Upper lobe of left lung (tissue), 6 donors: ENCODE measurements at regions not wholly inside any gene's neighbourhood (a gene's known extent, or its start where the extent isn't known, plus 50 kb on each side); places are given as distances from the start of the nearest gene placed in this dataset.

ENCODE experiments used
- ATAC-seq, 2 donors: fragments of 200-7000 bp; cut with Tn5 transposase; one replicate each; pipeline ENCODE4 v1.9.1; 2022; ENCODE audit warnings: mild to moderate bottlenecking in 2 of 2, moderate library complexity in 2 of 2; ENCODE audit not compliant: low FRiP score in 2 of 2
- DNase-seq, 2 donors: peaks; one replicate each; pipeline ENCODE4 v3.0.0-alpha.2; 2019 to 2020
- H3K27ac ChIP-seq, 4 donors: fragments of 200-600 bp; sonication (generic); one replicate each; pipeline ENCODE4 v1.5.1; 2016 to 2019
- H3K27me3 ChIP-seq, 4 donors: fragments of 200-600 bp; sonication (generic); one replicate each; pipeline ENCODE4 v1.5.1; 2017 to 2019
- H3K36me3 ChIP-seq, 4 donors: fragments of 200-600 bp; sonication (generic); one replicate each; pipeline ENCODE4 v1.5.1; 2016 to 2019
- H3K4me1 ChIP-seq, 4 donors: fragments of 200-600 bp; sonication (generic); one replicate each; pipeline ENCODE4 v1.5.1; 2018 to 2019
- H3K4me3 ChIP-seq, 4 donors: fragments of 200-600 bp; sonication (generic); one replicate each; pipeline ENCODE4 v1.5.1; 2017 to 2019; ENCODE audit warnings: mild to moderate bottlenecking in 2 of 4, moderate library complexity in 1 of 4
- H3K9me3 ChIP-seq, 4 donors: fragments of 200-600 bp; sonication (generic); one replicate each; pipeline ENCODE4 v1.5.1; 2018 to 2019
- EP300 ChIP-seq, 4 donors: sonication (generic); formaldehyde crosslinking; IDR thresholded peaks; one replicate each; pipeline ENCODE4 v1.5.1; 2017; ENCODE audit warnings: antibody characterized with exemption in 4 of 4, control low read depth in 2 of 4
- POLR2A ChIP-seq, 4 donors: fragments of 450-650 bp; IDR thresholded peaks; one replicate each; pipeline ENCODE4 v1.5.1; 2016 to 2017; ENCODE audit warnings: antibody characterized with exemption in 4 of 4, mild to moderate bottlenecking in 2 of 4
- POLR2AphosphoS5 ChIP-seq, 2 donors: sonication (generic); formaldehyde crosslinking; IDR thresholded peaks; one replicate each; pipeline ENCODE4 v1.5.1; 2017; ENCODE audit warnings: antibody characterized with exemption in 2 of 2
- WGBS, 2 donors: methylation state at CpG; one replicate each; pipeline ENCODE4 v1.1.5; 2017 to 2018; 5-methylcytosine and 5-hydroxymethylcytosine counted together
- TF ChIP-seq, protein P1 (sequence below), 6 experiments: fragments of 450-650 bp in 4 of 6; fragments of 200-600 bp in 2 of 6; sonication (generic) in 2 of 6; IDR thresholded peaks; one replicate each; pipeline ENCODE4 v1.5.1; 2016 to 2019; ENCODE audit warnings: antibody characterized with exemption in 6 of 6
- donor health status: DM: no; HTN: no; CAD: no; lungs with moderate emphysema.
- donor health status: DM: no; HTN: yes; CAD: no; lungs with severe emphysema.

DNA sequence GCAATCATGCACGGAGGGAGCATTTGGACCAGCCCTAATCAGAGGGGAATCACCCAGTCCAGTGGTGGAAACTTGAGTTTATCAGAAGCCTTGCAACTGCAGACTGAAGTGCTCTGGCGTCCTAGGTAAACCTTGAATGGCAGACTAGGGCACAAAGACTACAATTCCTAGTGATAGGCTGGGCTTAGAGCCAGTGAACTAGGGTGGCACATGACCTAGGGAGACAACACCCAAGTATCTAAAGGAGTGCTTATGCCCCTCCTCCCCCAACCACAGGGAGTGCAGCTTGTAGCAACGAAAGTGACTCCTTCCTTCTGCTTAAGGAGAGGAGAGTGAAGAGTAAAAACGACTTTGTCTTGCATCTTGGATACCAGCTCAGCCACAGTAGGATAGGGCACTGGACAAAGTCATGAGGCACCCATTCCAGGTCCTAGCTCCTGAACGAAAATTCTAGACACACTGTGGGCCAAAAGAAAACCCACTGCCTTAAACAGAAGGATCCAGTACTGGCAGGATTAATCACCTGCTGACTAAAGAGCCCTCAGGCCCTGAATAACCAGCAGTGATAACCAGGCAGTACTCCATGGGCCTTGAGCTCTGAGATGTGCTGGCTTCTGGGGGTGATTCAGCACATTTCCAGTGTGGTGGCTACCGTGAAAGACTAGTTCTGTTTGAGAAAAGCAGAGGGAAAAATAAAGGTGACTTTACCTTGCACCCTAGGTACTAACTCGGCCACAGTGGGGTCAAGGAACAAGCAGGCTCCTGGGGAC is 58.7 kb upstream of the STARD8 start:
- Histone ChIP-seq H3K4me3 (no peak overlapping the region), H3K27ac (no peak overlapping the region), H3K4me1 (no peaks in the 10 kb centered on the region), H3K9me3 (peaks cover 0 to 2% (median 0%) of the 10 kb centered on the region in 4 donors), H3K36me3 (no peaks in the 10 kb centered on the region), H3K27me3 (no peaks in the 10 kb centered on the region)
- TF ChIP-seq, protein P1, sequence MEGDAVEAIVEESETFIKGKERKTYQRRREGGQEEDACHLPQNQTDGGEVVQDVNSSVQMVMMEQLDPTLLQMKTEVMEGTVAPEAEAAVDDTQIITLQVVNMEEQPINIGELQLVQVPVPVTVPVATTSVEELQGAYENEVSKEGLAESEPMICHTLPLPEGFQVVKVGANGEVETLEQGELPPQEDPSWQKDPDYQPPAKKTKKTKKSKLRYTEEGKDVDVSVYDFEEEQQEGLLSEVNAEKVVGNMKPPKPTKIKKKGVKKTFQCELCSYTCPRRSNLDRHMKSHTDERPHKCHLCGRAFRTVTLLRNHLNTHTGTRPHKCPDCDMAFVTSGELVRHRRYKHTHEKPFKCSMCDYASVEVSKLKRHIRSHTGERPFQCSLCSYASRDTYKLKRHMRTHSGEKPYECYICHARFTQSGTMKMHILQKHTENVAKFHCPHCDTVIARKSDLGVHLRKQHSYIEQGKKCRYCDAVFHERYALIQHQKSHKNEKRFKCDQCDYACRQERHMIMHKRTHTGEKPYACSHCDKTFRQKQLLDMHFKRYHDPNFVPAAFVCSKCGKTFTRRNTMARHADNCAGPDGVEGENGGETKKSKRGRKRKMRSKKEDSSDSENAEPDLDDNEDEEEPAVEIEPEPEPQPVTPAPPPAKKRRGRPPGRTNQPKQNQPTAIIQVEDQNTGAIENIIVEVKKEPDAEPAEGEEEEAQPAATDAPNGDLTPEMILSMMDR (IDR thresholded peaks at IDR 0.05) = no peak
- TF ChIP-seq EP300 (IDR thresholded peaks at IDR 0.05) = no peak
- no peak for TF ChIP-seq POLR2A (IDR thresholded peaks at IDR 0.05)
- TF ChIP-seq POLR2AphosphoS5 (IDR thresholded peaks at IDR 0.05) = no peak
- WGBS, 2 donors = 40 to 49% methylated on average over 1 to 7 of the region's 7 CpGs
- peak in 1 of 2 donors; percentile 21 for DNase-seq
- ATAC-seq = no peak

DNA sequence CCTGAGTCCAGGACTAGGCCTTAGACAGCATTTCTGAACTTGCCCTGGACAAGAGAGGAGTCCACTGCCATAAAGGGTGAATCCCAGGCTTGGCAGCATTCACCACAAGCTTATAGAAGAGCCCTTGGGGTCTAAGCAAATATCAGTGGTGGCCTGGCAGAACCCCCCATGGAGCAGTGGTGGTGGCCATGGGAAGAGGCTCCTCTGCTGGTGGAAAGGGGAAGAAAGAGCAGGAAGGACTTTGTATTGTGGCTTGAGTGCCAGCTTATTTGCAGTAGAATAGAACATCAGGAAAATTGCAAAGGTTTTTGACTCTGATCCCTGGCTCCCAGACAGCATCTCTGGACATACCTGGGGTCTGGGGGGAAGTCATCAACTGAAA is 58.1 kb upstream of the STARD8 start:
- Histone ChIP-seq H3K36me3 (no peaks in the 10 kb centered on the region), H3K4me1 (no peaks in the 10 kb centered on the region), H3K27ac (no peak overlapping the region), H3K4me3 (no peak overlapping the region), H3K27me3 (no peaks in the 10 kb centered on the region), H3K9me3 (peaks cover 0 to 6% (median 0%) of the 10 kb centered on the region in 4 donors)
- TF ChIP-seq POLR2A (IDR thresholded peaks at IDR 0.05) = no peak
- TF ChIP-seq, protein P1 (IDR thresholded peaks at IDR 0.05) = no peak
- TF ChIP-seq POLR2AphosphoS5 (IDR thresholded peaks at IDR 0.05) = no peak
- TF ChIP-seq EP300 (IDR thresholded peaks at IDR 0.05) = no peak
- no peak for DNase-seq
- no peak for ATAC-seq

DNA sequence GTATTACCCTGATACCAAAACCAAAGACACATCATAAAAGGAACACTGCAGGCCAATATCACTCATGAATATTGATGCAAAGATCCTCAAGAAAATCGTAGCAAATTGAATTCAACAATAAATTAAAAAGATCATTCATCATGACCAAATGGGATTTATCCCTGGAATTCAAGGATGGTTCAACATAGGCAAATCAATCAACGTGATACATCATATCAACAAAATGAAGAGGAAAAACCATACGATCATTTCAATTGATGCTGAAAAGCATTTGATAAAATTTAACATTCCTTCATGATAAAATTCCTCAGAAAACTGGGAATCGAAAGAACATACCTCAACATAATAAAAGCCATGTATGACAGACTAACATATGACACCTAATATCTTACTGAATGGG is 52.7 kb upstream of the STARD8 start:
- Histone ChIP-seq H3K36me3 (no peaks in the 10 kb centered on the region), H3K9me3 (peaks cover 0 to 19% (median 0%) of the 10 kb centered on the region in 4 donors), H3K27ac (no peak overlapping the region), H3K27me3 (no peaks in the 10 kb centered on the region), H3K4me1 (no peaks in the 10 kb centered on the region), H3K4me3 (no peak overlapping the region)
- WGBS, 2 donors = 74 to 96% methylated on average over 4 of the region's 4 CpGs
- DNase-seq (no peak), ATAC-seq (no peak)
- TF ChIP-seq EP300 (IDR thresholded peaks at IDR 0.05) (no peak), POLR2AphosphoS5 (IDR thresholded peaks at IDR 0.05) (no peak), POLR2A (IDR thresholded peaks at IDR 0.05) (no peak)
- TF ChIP-seq, protein P1 (IDR thresholded peaks at IDR 0.05) = no peak

DNA sequence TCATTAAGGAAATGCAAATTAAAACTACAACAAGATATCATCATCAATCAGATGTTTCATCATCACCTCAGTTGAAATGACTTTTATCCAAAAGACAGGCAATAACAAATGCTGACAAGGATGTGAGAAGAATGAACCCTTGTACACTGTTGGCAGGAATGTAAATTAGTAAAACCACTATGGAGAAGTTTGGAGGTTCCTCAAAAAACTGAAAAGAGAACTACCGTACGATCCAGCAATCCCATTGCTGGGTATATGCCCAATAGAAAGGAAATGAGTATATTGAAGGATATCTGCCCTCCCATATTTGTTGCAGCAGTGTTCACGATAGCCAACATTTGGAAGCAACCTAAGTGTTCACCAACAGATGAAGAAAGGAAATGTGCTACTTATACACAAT is 50.6 kb upstream of the STARD8 start:
- 83 to 91% methylated on average over 3 of the region's 3 CpGs for WGBS, 2 donors

More for the DNA sequence above, 50.6 kb upstream of the STARD8 start:
- ATAC-seq (no peak), DNase-seq (no peak)
- Histone ChIP-seq H3K36me3 (no peaks in the 10 kb centered on the region), H3K27me3 (no peaks in the 10 kb centered on the region), H3K27ac (no peak overlapping the region), H3K4me1 (no peaks in the 10 kb centered on the region), H3K4me3 (no peak overlapping the region), H3K9me3 (peaks cover 0 to 27% (median 0%) of the 10 kb centered on the region in 4 donors)
- no peak for TF ChIP-seq POLR2AphosphoS5 (IDR thresholded peaks at IDR 0.05)
- TF ChIP-seq, protein P1 (IDR thresholded peaks at IDR 0.05) = no peak
- no peak for TF ChIP-seq POLR2A (IDR thresholded peaks at IDR 0.05)
- TF ChIP-seq EP300 (IDR thresholded peaks at IDR 0.05) = no peak
